Uterus (tissue), 3 donors: ENCODE measurements at regions not wholly inside any gene's neighbourhood (a gene's known extent, or its start where the extent isn't known, plus 50 kb on each side); places are given as distances from the start of the nearest gene placed in this dataset.

Source experiments
- DNase-seq, 2 donors: peaks; one replicate each; pipeline ENCODE4 v3.0.0-alpha.2; 2019 to 2020
- H3K27ac ChIP-seq, 2 donors: fragments of 200-600 bp; sonication (generic); 1 replicate in 1 of 2; 2 replicates in 1 of 2; pipeline ENCODE4 v1.5.1; 2016 to 2018
- H3K27me3 ChIP-seq, 2 donors: fragments of 200-600 bp; sonication (generic); one replicate each; pipeline ENCODE4 v1.5.1; 2018 to 2019; ENCODE audit warnings: control low read depth in 1 of 2
- H3K36me3 ChIP-seq, 2 donors: fragments of 200-600 bp; sonication (generic); one replicate each; pipeline ENCODE4 v1.5.1; 2019; ENCODE audit warnings: control low read depth in 1 of 2
- H3K4me1 ChIP-seq, 2 donors: fragments of 200-600 bp; sonication (generic); one replicate each; pipeline ENCODE4 v1.5.1; 2018 to 2019; ENCODE audit warnings: control low read depth in 1 of 2
- H3K4me3 ChIP-seq, 2 donors: fragments of 200-600 bp; sonication (generic); 1 replicate in 1 of 2; 2 replicates in 1 of 2; pipeline ENCODE4 v1.5.1; 2018 to 2019; ENCODE audit warnings: mild to moderate bottlenecking in 1 of 2
- H3K9me3 ChIP-seq, 2 donors: fragments of 200-600 bp; sonication (generic); one replicate each; pipeline ENCODE4 v1.5.1; 2019; ENCODE audit warnings: control low read depth in 1 of 2
- POLR2A ChIP-seq, 2 donors: fragments of 450-650 bp; IDR thresholded peaks; one replicate each; pipeline ENCODE4 v1.6.1; 2016; ENCODE audit warnings: antibody characterized with exemption in 2 of 2, mild to moderate bottlenecking in 1 of 2, moderate library complexity in 1 of 2
- intact Hi-C: fragments of 100-400 bp; cut with DNase I; formaldehyde crosslinking; loops from one replicate; pipeline ENCODE4 v1.15.1; 2023; ENCODE audit warnings: low total_unique reads
- TF ChIP-seq, protein P1 (sequence below), 4 experiments: fragments of 200-600 bp in 2 of 4; fragments of 450-650 bp in 2 of 4; sonication (generic) in 2 of 4; IDR thresholded peaks; one replicate each; pipeline ENCODE4 v1.5.1; 2016 to 2019; ENCODE audit warnings: antibody characterized with exemption in 4 of 4, mild to moderate bottlenecking in 2 of 4, moderate library complexity in 1 of 4
- donor health status: DM: yes; HTN: yes; CAD: no.

DNA sequence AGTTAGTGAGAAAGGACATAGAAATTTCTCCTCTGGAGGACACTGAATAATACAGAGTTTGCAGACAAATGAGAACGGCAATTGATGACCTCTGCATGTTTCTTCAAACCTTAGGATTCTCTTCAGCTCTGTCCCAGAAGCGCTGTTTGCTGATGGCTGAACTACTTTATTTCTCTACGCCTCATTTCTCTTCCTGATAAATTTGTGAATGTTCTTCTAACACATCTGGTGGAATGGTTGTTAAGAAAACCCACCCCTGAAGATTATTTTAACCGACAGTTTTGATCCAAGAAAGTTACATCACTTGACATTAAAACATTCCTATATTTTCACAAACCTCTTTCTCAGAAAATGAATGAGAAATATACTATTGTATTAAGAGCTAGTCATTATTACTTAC, 1150.6 kb downstream of the DTWD2 start:
- intact Hi-C loops: no loop called here
- Histone ChIP-seq H3K27ac (no peak overlapping the region), H3K4me3 (no peak overlapping the region), H3K9me3 (no peaks in the 10 kb centered on the region), H3K36me3 (no peaks in the 10 kb centered on the region), H3K27me3 (no peaks in the 10 kb centered on the region), H3K4me1 (no peaks in the 10 kb centered on the region)
- no peak for TF ChIP-seq POLR2A (IDR thresholded peaks at IDR 0.05)
- TF ChIP-seq, protein P1, sequence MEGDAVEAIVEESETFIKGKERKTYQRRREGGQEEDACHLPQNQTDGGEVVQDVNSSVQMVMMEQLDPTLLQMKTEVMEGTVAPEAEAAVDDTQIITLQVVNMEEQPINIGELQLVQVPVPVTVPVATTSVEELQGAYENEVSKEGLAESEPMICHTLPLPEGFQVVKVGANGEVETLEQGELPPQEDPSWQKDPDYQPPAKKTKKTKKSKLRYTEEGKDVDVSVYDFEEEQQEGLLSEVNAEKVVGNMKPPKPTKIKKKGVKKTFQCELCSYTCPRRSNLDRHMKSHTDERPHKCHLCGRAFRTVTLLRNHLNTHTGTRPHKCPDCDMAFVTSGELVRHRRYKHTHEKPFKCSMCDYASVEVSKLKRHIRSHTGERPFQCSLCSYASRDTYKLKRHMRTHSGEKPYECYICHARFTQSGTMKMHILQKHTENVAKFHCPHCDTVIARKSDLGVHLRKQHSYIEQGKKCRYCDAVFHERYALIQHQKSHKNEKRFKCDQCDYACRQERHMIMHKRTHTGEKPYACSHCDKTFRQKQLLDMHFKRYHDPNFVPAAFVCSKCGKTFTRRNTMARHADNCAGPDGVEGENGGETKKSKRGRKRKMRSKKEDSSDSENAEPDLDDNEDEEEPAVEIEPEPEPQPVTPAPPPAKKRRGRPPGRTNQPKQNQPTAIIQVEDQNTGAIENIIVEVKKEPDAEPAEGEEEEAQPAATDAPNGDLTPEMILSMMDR (IDR thresholded peaks at IDR 0.05): no peak
- DNase-seq: no peak

DNA sequence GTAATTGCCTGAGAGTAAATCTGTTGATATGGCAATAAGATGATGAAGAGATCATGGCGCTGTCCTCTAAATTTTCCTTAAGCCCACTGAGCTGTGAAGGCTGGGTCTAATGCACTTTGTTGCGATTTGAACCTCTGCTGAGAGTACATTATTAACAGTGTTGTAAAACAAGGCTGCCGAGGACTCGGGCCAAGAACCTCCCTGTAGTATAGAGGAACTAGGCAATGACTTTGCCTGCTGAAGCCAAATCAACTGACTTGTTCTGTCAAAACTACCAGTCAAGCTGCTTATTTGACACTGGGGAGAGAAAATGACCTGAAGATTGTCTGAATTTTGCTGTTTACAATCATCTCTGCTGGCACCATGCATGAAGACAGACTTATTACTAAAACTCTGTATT, 1154.7 kb downstream of the DTWD2 start:
- no peaks in the 10 kb centered on the region for H3K36me3 ChIP-seq
- intact Hi-C loops: no loop called here
- no peak for DNase-seq
- no peaks in the 10 kb centered on the region for H3K27me3 ChIP-seq
- no peak overlapping the region for H3K4me3 ChIP-seq
- no peak for TF ChIP-seq POLR2A (IDR thresholded peaks at IDR 0.05)
- TF ChIP-seq, protein P1 (IDR thresholded peaks at IDR 0.05): no peak
- H3K27ac ChIP-seq: no peak overlapping the region
- no peaks in the 10 kb centered on the region for H3K9me3 ChIP-seq
- H3K4me1 ChIP-seq: no peaks in the 10 kb centered on the region

DNA sequence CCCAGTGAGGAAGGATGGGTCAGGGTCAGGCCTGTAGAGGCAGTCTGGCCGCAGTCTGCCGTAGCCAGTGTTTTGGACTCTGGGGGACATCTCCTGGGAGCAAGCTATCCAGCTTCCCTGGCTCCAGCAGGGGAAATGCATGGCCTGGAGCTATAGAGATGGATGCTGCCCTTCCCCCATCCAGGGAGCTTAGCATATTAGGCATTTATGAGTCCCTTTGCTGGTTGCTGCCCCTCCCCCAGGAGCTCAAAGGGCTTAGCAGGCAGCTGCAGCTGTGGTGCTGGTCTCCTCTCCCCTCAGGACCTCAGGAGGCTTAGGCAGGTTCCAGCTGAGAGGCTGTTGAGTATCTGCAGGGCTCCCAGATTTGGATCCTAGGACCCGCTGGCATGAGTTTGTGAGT, 1158.7 kb downstream of the DTWD2 start:
- H3K4me3 ChIP-seq: no peak overlapping the region
- intact Hi-C loops: no loop called here
- no peaks in the 10 kb centered on the region for H3K36me3 ChIP-seq
- no peak for DNase-seq
- H3K9me3 ChIP-seq: no peaks in the 10 kb centered on the region
- no peaks in the 10 kb centered on the region for H3K4me1 ChIP-seq
- H3K27me3 ChIP-seq: no peaks in the 10 kb centered on the region
- no peak overlapping the region for H3K27ac ChIP-seq
- no peak for TF ChIP-seq POLR2A (IDR thresholded peaks at IDR 0.05)
- TF ChIP-seq, protein P1 (IDR thresholded peaks at IDR 0.05): no peak

DNA sequence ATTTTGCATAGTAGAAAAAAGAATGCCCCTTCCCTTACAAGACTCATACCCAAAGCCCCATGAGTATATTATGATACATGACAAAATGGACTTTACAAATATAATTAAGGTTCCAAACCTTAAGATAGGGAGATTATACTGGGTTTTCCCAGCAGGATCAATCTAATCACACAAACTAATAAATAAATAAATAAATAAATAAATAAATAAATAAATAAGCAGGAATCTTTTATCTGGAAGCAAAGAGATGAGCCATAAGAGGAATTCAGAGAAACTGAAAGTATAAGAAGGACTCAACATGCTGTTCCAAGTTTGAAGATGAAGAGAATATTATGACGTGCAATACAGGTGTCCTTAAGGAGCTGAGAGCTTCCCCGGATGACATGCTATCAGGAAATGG, 1174.5 kb downstream of the DTWD2 start:
- no peak for DNase-seq
- Histone ChIP-seq H3K27ac (no peak overlapping the region), H3K27me3 (no peaks in the 10 kb centered on the region), H3K36me3 (no peaks in the 10 kb centered on the region), H3K9me3 (no peaks in the 10 kb centered on the region), H3K4me1 (no peaks in the 10 kb centered on the region), H3K4me3 (no peak overlapping the region)
- intact Hi-C loops: no loop called here
- TF ChIP-seq, protein P1 (IDR thresholded peaks at IDR 0.05): no peak
- TF ChIP-seq POLR2A (IDR thresholded peaks at IDR 0.05): no peak

DNA sequence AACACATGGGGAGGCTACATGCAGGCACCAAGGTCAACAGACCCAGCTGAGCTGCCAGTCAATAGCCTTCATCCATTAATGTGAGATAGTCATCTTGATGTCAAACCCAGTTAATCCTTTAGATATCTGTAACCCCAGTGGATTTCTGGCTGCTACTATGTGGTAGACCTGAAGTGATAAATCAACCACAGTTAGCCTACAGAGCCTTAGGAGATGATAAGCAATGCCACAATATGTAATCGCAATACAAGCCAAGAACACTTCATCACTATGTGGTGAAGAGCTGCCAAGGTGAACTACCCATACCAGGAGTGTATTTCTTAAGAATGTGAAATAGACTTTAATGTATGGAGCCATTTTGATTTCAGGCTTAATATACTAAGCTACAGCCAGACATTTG, 1175.5 kb downstream of the DTWD2 start:
- Histone ChIP-seq H3K4me1 (no peaks in the 10 kb centered on the region), H3K9me3 (no peaks in the 10 kb centered on the region), H3K27ac (no peak overlapping the region), H3K36me3 (no peaks in the 10 kb centered on the region), H3K27me3 (no peaks in the 10 kb centered on the region), H3K4me3 (no peak overlapping the region)
- TF ChIP-seq, protein P1 (IDR thresholded peaks at IDR 0.05): no peak
- TF ChIP-seq POLR2A (IDR thresholded peaks at IDR 0.05): no peak
- intact Hi-C loops: no loop called here
- no peak for DNase-seq
